HG03565 (cell line): ENCODE measurements at regions not wholly inside any gene's neighbourhood (a gene's known extent, or its start where the extent isn't known, plus 50 kb on each side); places are given as distances from the start of the nearest gene placed in this dataset.

Experiments used
- ATAC-seq: cut with Tn5 transposase; IDR thresholded peaks from one replicate; pipeline ENCODE4 v1.9.1; 2021; ENCODE audit warnings: mild to moderate bottlenecking, moderate library complexity; ENCODE audit not compliant: unreplicated experiment

DNA sequence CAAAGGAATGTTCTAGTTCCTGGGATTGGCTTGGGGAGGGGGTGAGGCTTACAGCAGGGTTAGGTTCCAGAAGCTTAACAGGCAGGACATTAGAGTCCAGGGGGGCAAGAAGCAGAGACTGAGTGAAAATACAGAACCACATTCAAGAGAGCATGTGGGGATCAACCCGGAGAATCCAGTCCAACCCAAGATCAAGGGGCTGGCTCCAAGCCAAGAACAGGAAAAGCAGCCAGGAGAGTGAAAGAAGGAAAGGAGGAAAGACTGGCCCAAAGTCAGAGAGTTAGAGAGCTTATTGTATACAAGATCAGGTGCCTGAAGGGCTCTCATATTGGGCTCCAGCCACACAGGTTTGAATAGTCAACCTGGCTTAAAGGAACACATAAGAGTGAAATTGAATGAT lies 190.3 kb upstream of the CDKN3 start:
- no peak for ATAC-seq

DNA sequence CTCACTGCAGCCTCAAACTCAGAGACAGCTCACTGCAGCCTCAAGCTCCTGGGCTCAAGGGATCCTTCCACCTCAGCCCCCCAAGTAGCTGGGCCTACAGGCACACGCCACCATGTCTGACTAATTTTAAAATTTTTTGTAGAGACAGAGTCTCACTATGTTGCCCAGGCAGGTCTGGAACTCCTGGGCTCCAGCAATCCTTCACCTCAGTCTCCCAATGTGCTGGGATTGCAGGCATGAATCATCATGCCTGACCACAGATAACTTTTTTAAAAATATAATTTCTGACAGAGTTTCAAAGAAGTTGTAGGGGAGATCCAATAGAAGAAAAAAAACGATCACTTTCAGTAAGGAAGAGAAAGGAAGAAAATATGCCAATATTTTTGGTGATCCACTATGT lies 189.7 kb upstream of the CDKN3 start:
- no peak for ATAC-seq

DNA sequence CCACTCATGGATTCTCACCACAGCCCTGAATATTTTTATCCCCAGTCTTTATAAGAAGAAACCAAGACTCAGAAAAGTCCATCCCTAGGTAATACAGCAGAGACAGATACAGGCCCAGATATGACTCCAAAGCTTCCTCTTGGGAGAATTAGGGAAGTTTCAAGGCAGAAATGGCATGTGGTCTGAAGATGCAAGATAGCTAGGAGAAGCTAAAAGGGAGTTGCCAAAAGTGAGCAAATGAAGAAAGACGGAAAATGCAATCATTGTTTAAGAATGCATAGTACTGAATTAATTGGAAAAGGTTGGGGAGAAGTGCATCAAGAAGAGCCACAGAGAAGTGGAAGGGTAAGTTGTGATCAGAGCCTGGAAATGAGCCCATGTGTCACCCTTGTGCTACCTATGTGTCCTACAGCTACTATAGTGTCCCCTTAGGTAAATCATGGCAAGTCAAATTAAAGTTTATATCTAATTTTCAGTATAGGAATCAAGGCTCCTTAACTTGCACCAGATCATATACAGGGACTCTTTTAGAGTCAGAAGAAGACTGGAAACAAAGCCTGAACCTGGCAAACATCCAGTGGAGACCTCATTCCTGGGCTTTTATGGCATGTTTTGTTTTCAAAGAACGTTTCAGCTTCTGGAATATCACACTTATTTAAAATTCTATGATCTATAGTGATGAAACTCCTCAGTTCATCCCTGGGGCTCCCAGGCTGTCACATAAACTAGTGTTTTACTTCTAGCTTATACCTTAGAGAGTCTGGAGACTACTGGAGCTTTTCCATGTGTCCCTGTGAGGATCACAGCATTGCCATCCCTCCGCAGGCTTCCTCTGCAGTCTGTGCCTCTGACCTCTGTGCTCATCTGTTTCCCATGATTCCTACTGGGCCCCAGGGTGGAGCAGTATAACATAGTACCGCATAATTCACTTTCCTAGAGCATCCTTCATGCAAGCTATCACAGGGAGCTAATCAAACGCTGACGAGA lies 189.0 kb upstream of the CDKN3 start:
- ATAC-seq = no peak

DNA sequence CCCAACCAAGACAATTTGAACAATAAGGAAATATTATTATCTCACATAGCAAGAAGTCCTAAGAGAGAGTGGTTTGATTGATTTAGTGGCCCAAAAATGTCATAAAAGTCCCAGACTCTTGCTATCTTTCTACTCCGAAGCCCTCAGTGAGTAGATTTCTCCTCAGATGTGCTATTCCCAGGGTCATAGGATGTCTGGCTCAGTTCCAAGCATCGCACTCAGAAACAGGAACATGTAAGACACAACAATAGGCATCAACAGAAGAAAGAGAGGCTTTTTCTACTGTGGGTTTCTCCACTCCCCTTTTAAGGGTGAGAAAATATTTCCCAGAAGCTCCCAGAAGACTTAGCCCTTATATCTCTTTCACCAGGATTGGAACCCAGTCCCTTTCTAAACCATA lies 188.1 kb upstream of the CDKN3 start:
- ATAC-seq = no peak

DNA sequence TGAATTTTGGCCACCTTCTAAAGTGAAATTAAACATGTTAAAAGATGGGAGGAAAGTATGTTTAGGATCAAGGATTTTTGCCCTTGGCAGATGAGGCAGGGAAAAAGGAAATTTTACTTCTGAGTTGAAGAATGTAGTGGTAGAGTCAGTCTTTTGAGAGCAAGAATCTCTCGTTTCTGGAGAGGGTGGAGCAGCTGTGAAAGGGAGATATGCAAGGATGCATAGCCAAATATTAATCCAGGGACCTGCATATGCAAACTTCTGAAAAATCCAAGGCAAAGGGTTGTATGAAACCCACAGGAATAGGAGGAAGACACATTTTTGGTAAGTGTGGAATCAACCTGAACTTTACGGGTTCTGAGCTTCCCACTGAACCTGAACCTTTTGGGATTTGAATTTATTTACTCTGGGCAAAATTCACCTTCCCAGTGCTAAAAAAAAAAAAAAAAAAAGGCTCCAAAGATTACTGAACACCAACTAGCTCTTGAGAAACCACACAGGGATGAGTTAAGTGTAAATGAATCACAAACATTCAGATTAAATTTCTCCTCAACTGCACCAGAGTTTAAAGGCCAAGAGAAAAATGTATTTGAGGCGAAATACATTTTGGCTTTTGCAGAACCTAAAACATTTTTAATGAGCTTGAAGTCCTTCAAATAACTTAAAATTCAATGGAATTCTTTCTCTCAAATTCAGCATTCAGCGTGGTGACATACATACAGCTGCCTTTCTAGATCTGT lies 187.1 kb upstream of the CDKN3 start:
- no peak for ATAC-seq

DNA sequence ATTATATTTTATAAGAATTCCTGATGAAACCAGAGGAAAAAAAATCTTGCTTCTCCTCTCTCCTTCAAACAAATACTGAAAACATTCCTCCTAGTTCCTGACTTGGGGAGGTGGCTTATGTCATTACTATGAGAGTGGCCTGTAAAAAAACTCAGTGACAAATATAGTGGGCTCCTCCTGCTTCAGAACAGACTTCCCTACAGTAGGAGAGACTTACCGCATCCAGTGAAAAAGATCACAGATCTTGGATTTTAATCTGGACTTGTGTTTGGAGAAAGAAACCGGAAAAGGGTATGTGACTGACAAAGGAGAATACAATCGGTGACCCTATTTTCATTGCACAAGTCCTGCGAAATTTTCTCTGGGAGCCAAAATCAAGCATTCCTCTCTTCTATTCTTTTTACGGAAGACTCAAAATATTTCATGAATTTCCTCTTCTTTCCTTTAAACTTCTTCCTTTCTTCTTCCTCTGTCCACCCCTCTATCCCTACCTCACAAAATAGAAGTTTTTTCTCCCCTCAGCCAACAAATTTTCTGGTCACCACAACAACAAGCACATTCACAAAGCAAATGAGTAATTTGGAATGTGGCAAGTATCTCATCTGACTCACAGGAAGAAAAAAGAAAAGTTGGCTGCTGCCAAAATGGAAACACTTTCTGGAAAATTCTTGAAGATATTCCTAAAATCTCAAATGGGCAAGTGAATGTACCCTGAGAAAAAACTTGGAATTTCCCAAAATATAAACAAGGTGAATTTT lies 185.1 kb upstream of the CDKN3 start:
- no peak for ATAC-seq

DNA sequence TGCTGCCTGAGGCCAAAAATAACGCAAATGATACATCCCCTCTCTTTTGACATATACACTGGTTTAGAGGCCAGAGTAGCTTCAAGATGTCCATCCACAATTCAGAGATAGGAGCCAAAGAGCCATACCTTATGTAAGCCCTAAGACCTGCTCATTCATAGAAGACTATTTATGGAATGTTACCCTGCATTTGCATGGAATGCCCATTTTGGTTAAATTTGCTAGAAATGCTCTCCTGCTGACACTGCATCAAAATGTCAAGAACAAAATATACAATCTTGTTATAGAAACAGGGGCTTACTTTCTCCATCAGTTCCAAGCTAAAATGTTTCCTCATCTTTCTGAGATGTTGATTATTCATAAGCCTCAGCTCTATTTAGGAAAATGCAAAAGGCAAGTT lies 183.3 kb upstream of the CDKN3 start:
- no peak for ATAC-seq

DNA sequence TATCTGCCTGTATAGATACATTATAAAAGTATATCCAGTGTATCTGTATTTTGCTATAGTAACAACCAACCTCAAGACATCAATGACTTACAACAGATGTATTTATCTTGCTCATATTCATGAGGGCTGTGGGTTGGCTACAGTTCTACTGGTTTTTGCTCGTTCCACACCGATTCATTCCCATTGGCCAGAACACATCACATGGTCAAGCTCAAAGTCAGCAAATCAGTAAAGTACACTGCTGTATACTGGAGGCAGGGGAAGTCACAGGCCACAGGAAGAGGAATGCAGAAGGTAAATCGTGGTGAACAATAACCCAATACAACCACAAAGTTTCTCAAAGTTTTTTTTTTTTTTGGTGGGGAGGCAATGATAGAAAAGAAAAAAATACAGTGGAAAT lies 180.0 kb upstream of the CDKN3 start:
- no peak for ATAC-seq

DNA sequence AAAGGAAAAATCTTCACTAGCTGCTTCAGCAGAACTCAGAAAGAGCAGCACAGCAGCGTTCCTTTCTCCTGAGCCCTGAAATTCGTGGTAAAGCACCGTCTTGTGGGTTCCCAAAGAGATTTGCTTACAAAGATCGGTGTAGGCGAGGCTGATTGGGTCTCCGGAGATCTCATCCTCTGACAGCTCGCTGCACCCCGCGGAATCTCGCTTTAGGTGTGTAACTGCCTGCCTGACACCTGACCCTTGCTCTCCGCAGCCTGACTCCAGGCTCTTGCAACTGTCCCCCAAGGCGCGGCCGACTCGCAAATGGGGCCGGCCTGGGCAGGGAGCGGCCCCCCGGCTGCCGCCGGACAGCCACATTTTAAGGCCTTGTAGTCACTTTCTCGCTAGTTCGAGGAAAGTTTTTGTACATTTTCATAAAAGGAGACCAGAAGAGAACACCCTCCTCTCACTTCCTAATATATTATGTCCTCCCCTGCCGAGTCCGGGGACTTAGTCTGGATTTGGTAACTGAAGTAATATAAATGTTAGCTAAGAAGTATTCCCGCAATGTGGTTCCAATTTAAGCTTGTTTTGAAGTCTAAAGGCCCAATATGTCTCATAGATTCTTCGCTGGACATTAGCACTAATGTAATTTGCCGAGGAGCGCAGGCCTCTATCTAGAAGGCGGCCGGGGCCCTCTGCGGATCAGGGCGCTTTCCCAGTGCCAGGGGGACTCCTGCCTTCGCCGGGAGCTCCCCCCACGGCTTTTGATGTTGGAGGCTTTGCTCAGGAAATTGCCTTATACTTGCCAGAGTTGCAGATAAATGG lies 177.3 kb upstream of the CDKN3 start:
- ATAC-seq = no peak

DNA sequence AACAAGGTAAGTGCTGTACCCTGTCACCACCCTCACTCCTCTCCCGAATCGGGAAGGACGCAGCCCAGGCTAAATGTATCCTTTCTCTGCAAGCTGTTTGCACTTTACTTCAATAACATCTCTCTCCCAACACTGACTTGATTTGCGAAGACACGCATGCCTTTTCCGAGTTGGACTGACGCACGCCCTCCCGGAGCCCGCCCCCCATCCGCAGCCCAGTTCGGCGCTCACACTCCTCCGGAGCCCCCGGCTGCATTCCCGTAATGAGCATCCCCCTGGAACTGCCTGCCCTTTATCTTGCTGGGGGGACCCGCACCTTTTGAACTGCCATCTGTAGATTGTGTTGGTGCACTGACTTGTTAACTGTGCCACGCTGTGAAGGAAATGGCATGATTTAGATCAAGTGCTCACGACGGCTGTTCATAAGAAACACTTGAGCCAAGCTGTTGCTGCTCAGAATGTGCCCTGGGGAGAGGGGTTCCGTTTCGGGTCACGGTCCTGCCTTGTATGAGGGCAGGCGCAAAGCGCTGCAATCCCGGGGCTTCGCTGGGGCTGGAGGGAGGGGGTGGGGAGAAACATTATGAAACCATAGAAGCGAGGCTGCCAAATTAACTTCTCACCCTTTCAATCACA lies 176.6 kb upstream of the CDKN3 start:
- no peak for ATAC-seq

DNA sequence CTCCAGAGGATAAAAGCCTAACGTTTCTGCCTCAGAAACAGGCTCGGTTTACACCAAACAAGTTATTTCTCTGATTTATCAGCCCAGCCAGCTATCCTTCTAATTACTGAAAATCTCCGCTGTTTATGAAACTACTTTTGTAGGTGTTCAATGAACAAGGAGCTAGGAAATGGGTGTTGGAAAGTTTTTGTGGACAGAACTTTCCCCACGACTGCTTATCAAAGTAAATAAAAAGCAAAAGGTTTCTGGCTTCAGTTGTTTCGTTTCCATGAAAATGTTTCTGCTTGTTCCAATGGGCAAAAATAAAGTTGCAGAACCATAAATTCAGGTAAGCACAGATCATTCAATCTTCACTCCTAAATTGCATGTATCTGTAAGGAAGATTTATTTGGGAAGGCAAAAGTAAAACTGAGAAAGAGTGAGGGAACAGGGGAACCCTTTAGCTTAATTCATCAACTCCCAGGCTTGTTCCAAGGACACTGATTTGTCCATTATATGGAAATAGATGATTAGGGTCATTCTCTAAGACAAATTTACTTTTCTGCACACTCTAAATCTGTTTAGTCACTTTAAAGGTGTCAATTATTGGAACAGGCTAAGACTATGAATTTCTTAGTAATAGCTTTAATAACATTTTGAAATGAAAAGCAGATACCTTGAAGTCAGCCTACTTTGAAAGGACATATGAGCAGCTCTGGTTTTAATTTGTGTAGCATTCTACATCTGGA lies 175.9 kb upstream of the CDKN3 start:
- no peak for ATAC-seq

DNA sequence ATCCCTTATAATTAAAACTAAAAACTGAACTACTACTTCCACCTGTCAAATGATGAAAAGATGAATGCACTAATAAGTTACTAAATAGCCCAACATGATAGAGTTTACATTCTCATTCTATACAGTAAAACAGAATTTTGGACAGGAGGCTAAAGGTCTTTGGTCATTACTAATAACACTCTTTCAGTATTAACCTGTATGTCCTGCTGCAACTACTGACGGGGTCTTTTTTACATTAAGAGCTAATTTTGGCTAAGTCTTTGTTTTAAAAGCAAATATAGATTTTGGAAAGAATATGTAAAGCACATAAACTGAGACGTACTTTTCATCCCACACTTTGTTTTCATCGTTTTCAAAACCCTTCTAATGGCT lies 175.4 kb upstream of the CDKN3 start:
- no peak for ATAC-seq

DNA sequence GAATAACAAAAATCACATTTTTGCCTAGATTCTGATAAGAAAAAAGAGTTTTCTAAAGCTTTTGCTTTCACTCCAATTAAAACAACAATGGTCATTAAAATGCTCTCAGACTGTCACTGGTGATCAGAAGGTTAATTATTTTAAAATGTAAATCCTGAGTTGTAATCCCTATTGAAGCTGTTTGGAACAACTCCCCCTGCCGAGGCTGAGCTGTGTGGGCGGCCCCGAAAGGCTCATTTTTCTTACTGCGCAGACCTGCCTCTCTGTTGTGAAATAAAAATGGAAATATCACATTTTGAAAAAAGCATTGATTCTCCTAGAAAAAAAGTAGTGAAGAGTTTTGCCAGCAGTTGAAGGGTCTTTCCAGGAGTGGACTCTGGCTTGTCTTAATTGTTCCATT lies 174.8 kb upstream of the CDKN3 start:
- no peak for ATAC-seq

DNA sequence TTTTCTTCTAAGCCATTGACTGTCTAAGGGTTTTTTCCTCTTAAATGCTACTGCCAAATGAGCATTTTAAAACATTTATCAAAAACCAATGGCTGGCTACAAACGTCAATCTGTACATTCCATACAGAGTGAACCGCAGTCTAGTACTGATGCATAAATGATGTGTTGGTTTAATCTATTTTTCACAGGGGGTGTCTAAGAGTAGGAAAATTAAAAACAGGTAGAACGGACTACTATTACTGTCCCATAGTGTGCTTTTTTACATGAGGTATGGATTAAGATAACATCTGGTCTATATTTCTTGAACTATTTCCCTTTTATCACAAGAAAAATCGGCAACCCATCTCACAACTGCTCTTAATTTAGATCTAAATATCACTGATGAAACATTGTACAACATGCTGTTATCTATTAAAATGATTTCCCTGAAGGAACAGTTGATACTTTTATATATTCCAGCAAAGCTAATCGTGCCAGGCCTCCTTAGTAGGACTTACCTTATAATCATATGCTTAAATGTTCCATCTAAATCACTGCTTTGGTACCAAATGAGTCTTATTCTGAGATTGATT lies 172.9 kb upstream of the CDKN3 start:
- ATAC-seq = no peak

DNA sequence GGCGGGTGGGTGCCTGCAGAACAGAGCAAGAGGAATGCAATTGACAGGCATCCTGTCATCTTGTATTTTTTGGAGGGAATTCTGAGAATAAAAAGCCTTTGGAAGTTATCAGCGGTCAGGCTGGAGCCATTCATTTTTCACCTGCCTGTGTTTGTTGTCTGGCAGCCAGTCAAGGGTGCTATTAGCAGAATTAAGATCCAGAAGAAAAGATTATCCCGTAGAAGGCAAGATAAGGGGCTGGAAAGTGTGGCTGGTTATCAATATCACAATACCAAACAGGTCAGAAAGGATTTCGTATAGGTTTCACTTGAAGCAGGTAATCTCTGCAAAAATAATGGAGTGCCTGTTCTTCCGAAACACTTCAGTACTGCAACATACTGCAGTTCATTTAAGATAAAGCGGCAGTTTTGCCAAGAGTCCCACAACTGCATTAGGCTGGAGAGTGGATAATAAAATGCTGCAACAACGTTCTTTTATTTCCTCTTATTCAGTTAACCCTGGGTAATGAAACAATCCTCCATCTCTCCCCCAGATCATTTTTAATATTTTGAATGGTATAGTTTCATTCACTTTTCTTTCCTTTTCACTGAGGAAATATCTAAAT lies 171.2 kb upstream of the CDKN3 start:
- ATAC-seq = no peak

DNA sequence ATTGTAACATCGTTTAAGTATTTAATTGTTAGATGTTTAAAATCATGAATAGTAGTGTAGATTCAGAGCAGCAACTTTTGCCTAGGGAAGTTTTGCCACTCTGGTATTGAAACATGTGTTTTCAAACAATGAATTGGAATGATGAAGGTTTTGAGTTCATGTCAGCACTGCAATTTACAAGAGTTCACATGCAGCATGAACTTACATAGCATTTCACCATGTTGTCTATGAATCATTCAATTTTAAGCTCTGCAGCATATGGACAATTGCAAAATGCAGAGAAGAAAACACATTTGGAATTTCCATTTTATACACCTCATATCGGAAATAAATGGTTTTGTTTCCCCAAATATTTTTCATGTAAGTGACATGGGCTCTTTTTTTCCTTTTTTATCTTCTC lies 170.7 kb upstream of the CDKN3 start:
- ATAC-seq = no peak

DNA sequence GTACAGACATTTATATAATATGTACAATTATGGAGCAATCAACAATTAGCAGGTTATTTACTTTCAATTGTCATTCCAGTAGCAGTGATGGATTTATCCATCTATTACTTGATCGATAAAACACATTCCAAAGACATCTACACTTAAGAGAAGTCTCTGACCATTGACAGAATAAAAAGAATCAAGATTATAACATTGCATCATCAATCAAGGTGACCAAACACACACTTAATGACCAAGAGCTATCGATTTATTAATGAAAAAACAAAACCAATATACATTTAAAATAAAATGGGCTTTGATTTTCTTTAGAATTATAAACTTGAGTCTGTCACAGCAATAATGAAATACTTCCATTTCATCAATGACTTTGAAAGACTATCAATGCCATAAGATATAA lies 170.2 kb upstream of the CDKN3 start:
- no peak for ATAC-seq

DNA sequence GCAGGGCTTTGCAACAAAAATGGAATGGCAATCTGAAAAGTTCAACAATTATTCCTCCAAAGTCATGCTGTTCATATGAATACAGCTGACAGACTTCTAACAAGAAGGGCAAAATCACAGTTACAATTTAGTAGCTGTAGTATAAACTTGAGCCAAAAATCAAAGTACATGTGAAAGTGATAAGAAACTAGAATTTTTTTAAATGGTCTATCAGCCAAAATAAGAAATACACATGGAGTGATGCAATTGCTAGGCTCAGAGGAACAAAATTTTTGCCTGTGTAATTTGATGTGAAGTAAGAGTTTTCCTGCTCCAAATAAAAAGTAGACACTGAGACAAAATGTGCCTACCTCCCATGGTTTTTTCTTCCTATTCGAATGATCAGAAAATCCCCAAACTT lies 167.7 kb upstream of the CDKN3 start:
- no peak for ATAC-seq

DNA sequence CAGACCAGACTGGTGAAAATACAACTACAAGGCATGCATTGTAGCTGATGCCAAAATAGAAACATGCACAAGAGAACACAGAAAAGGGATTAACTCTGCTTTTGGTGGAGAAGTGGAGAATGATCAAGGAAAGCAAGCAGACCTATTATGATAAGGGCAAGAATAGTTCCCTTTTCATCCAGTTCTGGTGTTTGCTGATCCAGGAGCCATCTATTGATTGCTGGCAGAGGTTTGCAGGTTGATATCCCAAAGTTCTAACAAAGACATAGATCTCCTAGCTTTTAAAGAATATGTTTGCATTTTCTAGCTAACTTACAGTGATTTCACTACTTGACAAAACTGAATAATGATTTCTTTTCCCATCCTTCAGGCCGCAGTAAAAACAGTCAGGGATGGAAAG lies 166.2 kb upstream of the CDKN3 start:
- no peak for ATAC-seq
